A549 (cell line): ENCODE measurements at regions not wholly inside any gene's neighbourhood (a gene's known extent, or its start where the extent isn't known, plus 50 kb on each side); places are given as distances from the start of the nearest gene placed in this dataset.

Experiments used
- ATAC-seq, 2 experiments: fragments of 200-7000 bp in 1 of 2; fragments of >200 bp in 1 of 2; cut with Nextera tagmentation in 1 of 2; cut with Tn5 transposase in 1 of 2; 3 replicates each; pipeline versions ENCODE4 v1.8.0 to v1.9.1; 2018 to 2020; ENCODE audit warnings: mild to moderate bottlenecking in 1 of 2, moderate library complexity in 1 of 2
- CTCF ChIA-PET: fragments of 300-600 bp; sonication (Branson Sonifier 250); formaldehyde crosslinking; extraction: SDS; loops from one replicate; lab custom pipeline; 2021; ENCODE audit warnings: antibody characterized with exemption, inconsistent platforms; lab: Yijun Ruan, JAX
- POLR2A ChIA-PET: fragments of 350-600 bp; formaldehyde crosslinking; extraction: SDS; loops from one replicate; lab custom pipeline; 2021; ENCODE audit warnings: antibody characterized with exemption, inconsistent platforms; lab: Yijun Ruan, JAX
- DNase-seq, 2 experiments: peaks; one replicate each; pipeline versions ENCODE4 v3.0.0 to v3.0.0-alpha.2; 2011 to 2016; ENCODE audit warnings: low read depth in 1 of 2, low spot score in 1 of 2
- FAIRE-seq: peaks from 2 replicates; lab custom pipeline; 2011; peaks lifted over from hg19 to GRCh38; lab: Jason Lieb, UNC
- H3K27ac ChIP-seq, 2 experiments: fragments of >200 bp; sonication (Bioruptor Twin); formaldehyde crosslinking; 3 replicates each; pipeline ENCODE4 v1.5.1; 2016 to 2017
- H3K4me1 ChIP-seq: fragments of >200 bp; sonication (Bioruptor Twin); formaldehyde crosslinking; 3 replicates; pipeline ENCODE4 v1.6.1; 2016
- H3K4me2 ChIP-seq: fragments of >200 bp; sonication (Bioruptor Twin); formaldehyde crosslinking; 3 replicates; pipeline ENCODE4 v1.6.1; 2016
- H3K4me3 ChIP-seq: fragments of >200 bp; sonication (Bioruptor Twin); formaldehyde crosslinking; 3 replicates; pipeline ENCODE4 v1.5.1; 2016
- H3K9me3 ChIP-seq: fragments of >200 bp; sonication (Bioruptor Twin); formaldehyde crosslinking; 3 replicates; pipeline ENCODE4 v1.6.1; 2016
- BHLHE40 ChIP-seq: IDR thresholded peaks from 2 replicates; pipeline ENCODE4 v1.6.1; 2012; ENCODE audit warnings: low read depth, low read length, inconsistent platforms
- CBX2 ChIP-seq: fragments of 200-600 bp; sonication (generic); IDR thresholded peaks from 2 replicates; pipeline ENCODE4 v1.6.1; 2016; ENCODE audit warnings: low read depth, mild to moderate bottlenecking, borderline replicate concordance
- CEBPB ChIP-seq, 2 experiments: fragments of >200 bp in 1 of 2; sonication (Bioruptor Twin) in 1 of 2; formaldehyde crosslinking in 1 of 2; IDR thresholded peaks; 2 replicates each; pipeline ENCODE4 v1.6.1; 2012 to 2016
- EHF ChIP-seq: fragments of 250-450 bp; sonication (Bioruptor Pico); IDR thresholded peaks from 2 replicates; pipeline ENCODE4 v1.5.0; 2020; ENCODE audit warnings: mild to moderate bottlenecking
- ESRRA ChIP-seq: fragments of 150-350 bp; IDR thresholded peaks from 2 replicates; pipeline ENCODE4 v1.6.1; 2014; ENCODE audit warnings: mild to moderate bottlenecking, low read length, borderline replicate concordance
- FOSB ChIP-seq: fragments of 250-450 bp; sonication (Bioruptor Pico); IDR thresholded peaks from 2 replicates; pipeline ENCODE4 v1.5.0; 2020; ENCODE audit warnings: mild to moderate bottlenecking, moderate library complexity
- FOSL2 ChIP-seq, 2 experiments: fragments of 450-650 bp in 1 of 2; fragments of >200 bp in 1 of 2; sonication (Bioruptor Twin) in 1 of 2; formaldehyde crosslinking; IDR thresholded peaks; 2 replicates each; pipeline versions ENCODE4 v1.5.0 to v1.6.1; 2016 to 2020; ENCODE audit warnings: mild to moderate bottlenecking in 1 of 2, moderate library complexity in 1 of 2
- FOXS1 ChIP-seq: fragments of 250-450 bp; sonication (Bioruptor Pico); IDR thresholded peaks from 2 replicates; pipeline ENCODE4 v1.5.0; 2020; ENCODE audit warnings: mild to moderate bottlenecking, moderate library complexity
- HEYL ChIP-seq: fragments of 250-450 bp; sonication (Bioruptor Pico); IDR thresholded peaks from 2 replicates; pipeline ENCODE4 v1.8.0; 2021; ENCODE audit warnings: mild to moderate bottlenecking, moderate library complexity
- HOXB13 ChIP-seq: fragments of 250-450 bp; sonication (Bioruptor Pico); IDR thresholded peaks from 2 replicates; pipeline ENCODE4 v1.5.0; 2020; ENCODE audit warnings: low read depth, mild to moderate bottlenecking, moderate library complexity
- KDM5A ChIP-seq: fragments of 200-600 bp; sonication (generic); IDR thresholded peaks from 2 replicates; pipeline ENCODE4 v1.6.1; 2016; ENCODE audit warnings: antibody characterized with exemption, mild to moderate bottlenecking
- MYC ChIP-seq: IDR thresholded peaks from 2 replicates; pipeline ENCODE4 v1.6.1; 2012; ENCODE audit warnings: mild to moderate bottlenecking, inconsistent platforms, low read length, improper control_type of control experiment, borderline replicate concordance
- NFE2L2 ChIP-seq: fragments of 150-350 bp; conservative IDR thresholded peaks from 2 replicates; pipeline ENCODE4 v1.6.1; 2014; ENCODE audit warnings: low read length
- NPAS2 ChIP-seq: fragments of 250-450 bp; sonication (Bioruptor Pico); IDR thresholded peaks from 2 replicates; pipeline ENCODE4 v1.8.0; 2022; ENCODE audit warnings: mild to moderate bottlenecking, moderate library complexity, borderline replicate concordance
- PHF8 ChIP-seq: fragments of 200-600 bp; sonication (generic); IDR thresholded peaks from 2 replicates; pipeline ENCODE4 v1.6.1; 2016; ENCODE audit warnings: low read depth, mild to moderate bottlenecking, antibody characterized with exemption, moderate library complexity, borderline replicate concordance
- POLR2AphosphoS2 ChIP-seq: conservative IDR thresholded peaks from 2 replicates; pipeline ENCODE4 v1.6.1; 2012; ENCODE audit warnings: low read length, improper control_type of control experiment, inconsistent platforms
- RARB ChIP-seq: fragments of 250-450 bp; sonication (Bioruptor Pico); IDR thresholded peaks from 2 replicates; pipeline ENCODE4 v1.8.0; 2021; ENCODE audit warnings: mild to moderate bottlenecking, moderate library complexity
- SREBF2 ChIP-seq: fragments of 450-650 bp; IDR thresholded peaks from 2 replicates; pipeline ENCODE4 v1.6.1; 2014; ENCODE audit warnings: mild to moderate bottlenecking, moderate library complexity
- ZC3H11A ChIP-seq: fragments of 450-650 bp; IDR thresholded peaks from 2 replicates; pipeline ENCODE4 v1.6.1; 2014; ENCODE audit warnings: antibody characterized with exemption, mild to moderate bottlenecking
- ZNF302 ChIP-seq: fragments of 250-450 bp; sonication (Bioruptor Pico); IDR thresholded peaks from 2 replicates; pipeline ENCODE4 v1.9.0; 2021; ENCODE audit warnings: inconsistent platforms, mild to moderate bottlenecking, moderate library complexity
- WGBS: methylation state at CpG from one replicate; pipeline ENCODE4 v1.1.6; 2017; ENCODE audit errors: missing lambda C conversion rate; 5-methylcytosine and 5-hydroxymethylcytosine counted together
- TF ChIP-seq, protein P1 (sequence below): fragments of 200-600 bp; sonication (generic); IDR thresholded peaks from 2 replicates; pipeline ENCODE4 v1.6.1; 2016; ENCODE audit warnings: antibody characterized with exemption, mild to moderate bottlenecking, moderate library complexity
- TF ChIP-seq, protein P2 (sequence below): fragments of >200 bp; sonication (Bioruptor Twin); formaldehyde crosslinking; IDR thresholded peaks from 3 replicates; pipeline ENCODE4 v1.5.1; 2016
- TF ChIP-seq, protein P3 (sequence below): fragments of 450-650 bp; IDR thresholded peaks from 2 replicates; pipeline ENCODE4 v1.6.1; 2014; ENCODE audit warnings: antibody characterized with exemption
- TF ChIP-seq, protein P4 (sequence below): fragments of 250-450 bp; sonication (Bioruptor Pico); IDR thresholded peaks from 2 replicates; pipeline ENCODE4 v1.5.0; 2020; ENCODE audit warnings: low read depth, mild to moderate bottlenecking, moderate library complexity
- TF ChIP-seq, protein P5 (sequence below): IDR thresholded peaks from 2 replicates; pipeline ENCODE4 v1.6.1; 2012; ENCODE audit warnings: low read depth, borderline replicate concordance
- TF ChIP-seq, protein P6 (sequence below): fragments of >200 bp; sonication (Bioruptor Twin); formaldehyde crosslinking; IDR thresholded peaks from 3 replicates; pipeline ENCODE4 v1.6.1; 2016

DNA sequence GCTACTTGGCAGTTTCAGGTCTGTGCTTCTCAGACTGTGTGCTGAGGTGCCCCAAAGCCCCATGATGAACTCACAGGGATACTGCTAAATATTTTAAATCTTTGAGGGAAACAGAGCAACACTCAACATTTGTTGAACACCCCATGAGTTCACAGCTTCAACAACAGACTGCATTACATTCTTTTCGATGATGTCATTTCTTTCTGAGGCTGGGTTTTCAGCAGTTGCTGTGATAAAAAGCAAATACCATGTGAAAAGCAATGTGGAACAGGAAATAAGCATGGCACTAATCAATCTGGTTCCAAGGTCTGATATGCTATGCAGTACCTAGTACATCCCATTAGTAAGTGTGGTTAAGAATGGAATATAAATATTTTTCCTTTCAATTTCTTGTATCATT is 82.7 kb downstream of the RPL27A start:
- ChIA-PET CTCF (interaction anchor here (1.1 kb wide), 1 partner anchor 8 kb away, joined by 4 read pairs; no protein-coding TSS in a partner anchor), POLR2A (no interaction called here)
- ATAC-seq (no peak; a peak in 1 of 6 replicates), FAIRE-seq (no peak)
- 75% methylated on average over 1 of the region's 1 CpG for WGBS
- Histone ChIP-seq H3K9me3 (no peaks in the 10 kb centered on the region), H3K4me3 (no peak overlapping the region), H3K4me2 (0 out of 3 replicates have a peak overlapping the region, but pooled peaks have one; percentile 13)
- TF ChIP-seq BHLHE40, result no peak
- no peak for TF ChIP-seq CBX2
- TF ChIP-seq, protein P1, sequence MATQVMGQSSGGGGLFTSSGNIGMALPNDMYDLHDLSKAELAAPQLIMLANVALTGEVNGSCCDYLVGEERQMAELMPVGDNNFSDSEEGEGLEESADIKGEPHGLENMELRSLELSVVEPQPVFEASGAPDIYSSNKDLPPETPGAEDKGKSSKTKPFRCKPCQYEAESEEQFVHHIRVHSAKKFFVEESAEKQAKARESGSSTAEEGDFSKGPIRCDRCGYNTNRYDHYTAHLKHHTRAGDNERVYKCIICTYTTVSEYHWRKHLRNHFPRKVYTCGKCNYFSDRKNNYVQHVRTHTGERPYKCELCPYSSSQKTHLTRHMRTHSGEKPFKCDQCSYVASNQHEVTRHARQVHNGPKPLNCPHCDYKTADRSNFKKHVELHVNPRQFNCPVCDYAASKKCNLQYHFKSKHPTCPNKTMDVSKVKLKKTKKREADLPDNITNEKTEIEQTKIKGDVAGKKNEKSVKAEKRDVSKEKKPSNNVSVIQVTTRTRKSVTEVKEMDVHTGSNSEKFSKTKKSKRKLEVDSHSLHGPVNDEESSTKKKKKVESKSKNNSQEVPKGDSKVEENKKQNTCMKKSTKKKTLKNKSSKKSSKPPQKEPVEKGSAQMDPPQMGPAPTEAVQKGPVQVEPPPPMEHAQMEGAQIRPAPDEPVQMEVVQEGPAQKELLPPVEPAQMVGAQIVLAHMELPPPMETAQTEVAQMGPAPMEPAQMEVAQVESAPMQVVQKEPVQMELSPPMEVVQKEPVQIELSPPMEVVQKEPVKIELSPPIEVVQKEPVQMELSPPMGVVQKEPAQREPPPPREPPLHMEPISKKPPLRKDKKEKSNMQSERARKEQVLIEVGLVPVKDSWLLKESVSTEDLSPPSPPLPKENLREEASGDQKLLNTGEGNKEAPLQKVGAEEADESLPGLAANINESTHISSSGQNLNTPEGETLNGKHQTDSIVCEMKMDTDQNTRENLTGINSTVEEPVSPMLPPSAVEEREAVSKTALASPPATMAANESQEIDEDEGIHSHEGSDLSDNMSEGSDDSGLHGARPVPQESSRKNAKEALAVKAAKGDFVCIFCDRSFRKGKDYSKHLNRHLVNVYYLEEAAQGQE, result no peak
- TF ChIP-seq, protein P2, sequence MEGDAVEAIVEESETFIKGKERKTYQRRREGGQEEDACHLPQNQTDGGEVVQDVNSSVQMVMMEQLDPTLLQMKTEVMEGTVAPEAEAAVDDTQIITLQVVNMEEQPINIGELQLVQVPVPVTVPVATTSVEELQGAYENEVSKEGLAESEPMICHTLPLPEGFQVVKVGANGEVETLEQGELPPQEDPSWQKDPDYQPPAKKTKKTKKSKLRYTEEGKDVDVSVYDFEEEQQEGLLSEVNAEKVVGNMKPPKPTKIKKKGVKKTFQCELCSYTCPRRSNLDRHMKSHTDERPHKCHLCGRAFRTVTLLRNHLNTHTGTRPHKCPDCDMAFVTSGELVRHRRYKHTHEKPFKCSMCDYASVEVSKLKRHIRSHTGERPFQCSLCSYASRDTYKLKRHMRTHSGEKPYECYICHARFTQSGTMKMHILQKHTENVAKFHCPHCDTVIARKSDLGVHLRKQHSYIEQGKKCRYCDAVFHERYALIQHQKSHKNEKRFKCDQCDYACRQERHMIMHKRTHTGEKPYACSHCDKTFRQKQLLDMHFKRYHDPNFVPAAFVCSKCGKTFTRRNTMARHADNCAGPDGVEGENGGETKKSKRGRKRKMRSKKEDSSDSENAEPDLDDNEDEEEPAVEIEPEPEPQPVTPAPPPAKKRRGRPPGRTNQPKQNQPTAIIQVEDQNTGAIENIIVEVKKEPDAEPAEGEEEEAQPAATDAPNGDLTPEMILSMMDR, result no peak
- TF ChIP-seq EHF (CRISPR knock-in tag), result no peak
- TF ChIP-seq SREBF2, result no peak
- no peak for TF ChIP-seq PHF8
- TF ChIP-seq HEYL (CRISPR knock-in tag), result no peak
- TF ChIP-seq HOXB13 (CRISPR knock-in tag), result no peak
- no peak for TF ChIP-seq ZC3H11A
- TF ChIP-seq, protein P3, sequence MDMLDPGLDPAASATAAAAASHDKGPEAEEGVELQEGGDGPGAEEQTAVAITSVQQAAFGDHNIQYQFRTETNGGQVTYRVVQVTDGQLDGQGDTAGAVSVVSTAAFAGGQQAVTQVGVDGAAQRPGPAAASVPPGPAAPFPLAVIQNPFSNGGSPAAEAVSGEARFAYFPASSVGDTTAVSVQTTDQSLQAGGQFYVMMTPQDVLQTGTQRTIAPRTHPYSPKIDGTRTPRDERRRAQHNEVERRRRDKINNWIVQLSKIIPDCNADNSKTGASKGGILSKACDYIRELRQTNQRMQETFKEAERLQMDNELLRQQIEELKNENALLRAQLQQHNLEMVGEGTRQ, result no peak
- no peak for TF ChIP-seq NPAS2 (CRISPR knock-in tag)
- no peak for TF ChIP-seq FOXS1
- no peak for TF ChIP-seq CEBPB (IDR thresholded peaks at IDR 0.05)
- TF ChIP-seq, protein P4, sequence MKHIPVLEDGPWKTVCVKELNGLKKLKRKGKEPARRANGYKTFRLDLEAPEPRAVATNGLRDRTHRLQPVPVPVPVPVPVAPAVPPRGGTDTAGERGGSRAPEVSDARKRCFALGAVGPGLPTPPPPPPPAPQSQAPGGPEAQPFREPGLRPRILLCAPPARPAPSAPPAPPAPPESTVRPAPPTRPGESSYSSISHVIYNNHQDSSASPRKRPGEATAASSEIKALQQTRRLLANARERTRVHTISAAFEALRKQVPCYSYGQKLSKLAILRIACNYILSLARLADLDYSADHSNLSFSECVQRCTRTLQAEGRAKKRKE (CRISPR knock-in tag), result no peak
- TF ChIP-seq KDM5A, result no peak
- TF ChIP-seq, all 56 proteins: peak for 0
- DNase-seq, result peak; percentile 14 to 21
- H3K27ac ChIP-seq, result no peak overlapping the region
- peaks cover 24% of the 10 kb centered on the region for H3K4me1 ChIP-seq

DNA sequence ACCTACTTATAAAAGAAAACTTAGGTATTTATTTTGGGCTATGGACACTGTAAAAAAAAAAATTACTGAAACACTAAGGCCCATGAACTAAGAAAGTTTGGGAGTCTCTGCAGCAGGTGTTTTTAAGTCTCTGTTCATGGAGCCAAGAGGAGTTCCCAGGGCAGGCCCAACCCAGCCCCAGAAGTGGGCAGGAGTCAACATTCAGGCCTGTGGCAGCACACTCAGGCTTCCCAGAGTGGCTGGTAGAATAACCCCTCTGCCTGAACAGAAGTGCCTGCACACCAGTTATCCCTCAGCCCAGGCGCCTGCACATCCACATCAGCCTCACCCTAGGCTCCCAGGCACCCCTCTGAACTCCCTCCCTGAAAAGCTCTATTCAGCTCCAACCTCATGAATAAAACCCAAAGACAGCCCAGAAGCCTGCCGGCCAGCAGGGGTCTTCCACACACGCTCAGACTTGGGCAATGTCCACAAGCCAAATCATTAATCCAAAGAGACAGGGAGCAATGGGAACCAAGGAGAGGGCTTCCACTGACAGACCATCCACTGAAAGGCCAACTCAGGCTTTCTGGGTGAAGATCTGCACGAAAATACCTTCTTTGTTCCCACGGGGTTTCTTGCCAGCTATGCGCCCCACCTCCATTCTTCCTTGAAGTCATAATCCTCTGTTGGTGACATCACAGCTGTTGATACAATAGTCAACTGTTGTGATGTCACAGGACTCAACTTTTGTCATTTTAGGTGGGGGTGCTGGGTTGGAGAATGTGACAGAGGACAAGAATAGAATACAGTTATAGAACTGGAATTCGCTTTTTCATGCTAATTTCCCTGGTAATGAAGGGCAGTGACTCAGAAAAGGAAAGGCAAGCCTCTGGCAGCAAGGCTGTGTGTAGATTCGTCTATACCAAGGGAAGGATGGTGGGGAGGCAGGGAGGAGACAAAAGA is 83.7 kb downstream of the RPL27A start:
- CTCF ChIA-PET, result no interaction called here
- Histone ChIP-seq H3K4me3 (no peak overlapping the region), H3K9me3 (no peaks in the 10 kb centered on the region), H3K4me2 (no peak overlapping the region), H3K27ac (no peak overlapping the region), H3K4me1 (peaks cover 24% of the 10 kb centered on the region)
- peak in 1 of 2 experiments; percentile 23; a peak in 1 of 6 replicates for ATAC-seq
- 81% methylated on average over 8 of the region's 8 CpGs for WGBS
- FAIRE-seq, result no peak
- POLR2A ChIA-PET, result no interaction called here
- no peak for DNase-seq
- TF ChIP-seq SREBF2 (no peak), FOSB (CRISPR knock-in tag) (no peak), FOSL2 (IDR thresholded peaks at IDR 0.05) (no peak), FOSL2 (CRISPR knock-in tag; IDR thresholded peaks at IDR 0.05) (no peak), EHF (CRISPR knock-in tag) (no peak), PHF8 (no peak), NFE2L2 (no peak), ZNF302 (CRISPR knock-in tag) (no peak), ESRRA (no peak), POLR2AphosphoS2 (no peak), RARB (no peak), MYC (no peak), ZC3H11A (no peak)
- TF ChIP-seq, protein P5, sequence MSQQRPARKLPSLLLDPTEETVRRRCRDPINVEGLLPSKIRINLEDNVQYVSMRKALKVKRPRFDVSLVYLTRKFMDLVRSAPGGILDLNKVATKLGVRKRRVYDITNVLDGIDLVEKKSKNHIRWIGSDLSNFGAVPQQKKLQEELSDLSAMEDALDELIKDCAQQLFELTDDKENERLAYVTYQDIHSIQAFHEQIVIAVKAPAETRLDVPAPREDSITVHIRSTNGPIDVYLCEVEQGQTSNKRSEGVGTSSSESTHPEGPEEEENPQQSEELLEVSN, result no peak
- TF ChIP-seq, protein P6, sequence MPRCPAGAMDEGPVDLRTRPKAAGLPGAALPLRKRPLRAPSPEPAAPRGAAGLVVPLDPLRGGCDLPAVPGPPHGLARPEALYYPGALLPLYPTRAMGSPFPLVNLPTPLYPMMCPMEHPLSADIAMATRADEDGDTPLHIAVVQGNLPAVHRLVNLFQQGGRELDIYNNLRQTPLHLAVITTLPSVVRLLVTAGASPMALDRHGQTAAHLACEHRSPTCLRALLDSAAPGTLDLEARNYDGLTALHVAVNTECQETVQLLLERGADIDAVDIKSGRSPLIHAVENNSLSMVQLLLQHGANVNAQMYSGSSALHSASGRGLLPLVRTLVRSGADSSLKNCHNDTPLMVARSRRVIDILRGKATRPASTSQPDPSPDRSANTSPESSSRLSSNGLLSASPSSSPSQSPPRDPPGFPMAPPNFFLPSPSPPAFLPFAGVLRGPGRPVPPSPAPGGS, result no peak
